Stimulated activated CD8-positive, alpha-beta memory T cell treated with anti-CD3 and anti-CD28 coated beads, Interleukin-2, amount 100 ng/mL, for 1 hour (primary cell): ENCODE measurements at regions not wholly inside any gene's neighbourhood (a gene's known extent, or its start where the extent isn't known, plus 50 kb on each side); places are given as distances from the start of the nearest gene placed in this dataset.

ENCODE experiments used
- DNase-seq, 2 donors: peaks; one replicate each; pipeline ENCODE4 v3.0.0-alpha.2; 2020; ENCODE audit warnings: low read depth in 2 of 2

DNA sequence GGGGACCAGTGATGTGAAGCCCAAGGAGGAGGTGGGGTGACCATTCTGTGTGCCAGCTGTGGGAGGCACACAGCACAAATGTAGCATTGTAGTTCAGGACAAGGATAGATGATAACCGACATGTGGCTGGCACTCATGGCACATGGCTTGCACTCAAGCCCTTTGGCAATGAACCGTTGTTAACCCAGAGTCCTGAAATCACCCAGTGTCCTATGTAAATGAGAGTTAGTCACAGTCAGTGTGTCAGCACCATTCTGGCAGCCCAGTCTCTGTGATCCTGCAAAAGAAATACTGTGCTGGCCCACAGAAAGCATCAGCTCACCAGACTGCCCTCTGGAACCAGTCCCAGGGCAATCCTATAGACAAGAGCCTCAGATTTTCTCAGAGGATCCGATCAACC lies 339.3 kb downstream of the MID1IP1 start:
- DNase-seq, result no peak

DNA sequence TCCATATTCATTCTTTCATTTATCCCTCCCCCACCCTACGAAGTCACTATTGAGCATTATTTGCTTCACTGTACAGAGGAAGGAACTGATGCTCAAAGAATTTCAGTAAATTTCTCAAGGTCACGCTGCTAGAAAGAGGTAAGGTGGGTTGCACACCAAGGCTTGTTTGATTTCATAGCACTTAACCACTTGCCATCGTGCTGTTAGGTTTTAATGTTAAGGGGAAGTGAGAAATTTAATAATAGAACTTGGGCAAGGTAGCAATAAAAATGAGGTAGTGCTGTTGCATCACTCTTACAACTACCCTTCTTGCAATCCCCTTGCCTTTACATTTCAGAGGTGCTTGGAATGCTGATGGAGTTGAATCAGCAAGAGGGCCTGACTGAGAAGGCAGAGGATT lies 343.1 kb downstream of the MID1IP1 start:
- no peak for DNase-seq

DNA sequence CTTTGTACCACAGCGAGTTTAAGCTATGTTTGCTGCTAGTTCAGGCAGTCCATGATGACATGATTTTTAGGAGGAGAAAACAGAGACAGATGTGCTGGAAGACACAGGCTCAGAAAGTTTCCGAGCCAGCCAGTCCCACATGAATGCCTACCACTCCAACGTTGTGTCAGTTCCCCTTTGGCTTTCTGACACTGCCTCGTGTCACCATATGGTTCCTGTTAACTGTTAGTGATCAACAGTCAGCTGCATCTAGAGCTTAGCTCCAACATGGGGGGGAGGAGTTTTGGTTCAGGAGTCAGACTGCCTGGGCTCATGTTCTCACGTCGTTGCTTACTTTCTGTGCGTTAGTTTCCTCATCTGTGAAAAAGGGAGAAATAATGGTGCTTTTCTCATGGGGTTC lies 343.7 kb downstream of the MID1IP1 start:
- no peak for DNase-seq

GRCh38 chrX:39145859-39146258 lies 344.6 kb downstream of the MID1IP1 start:
- DNase-seq, result no peak

GRCh38 chrX:39149761-39150160 lies 348.5 kb downstream of the MID1IP1 start:
- DNase-seq, result peak in 1 of 2 donors; percentile 26

DNA sequence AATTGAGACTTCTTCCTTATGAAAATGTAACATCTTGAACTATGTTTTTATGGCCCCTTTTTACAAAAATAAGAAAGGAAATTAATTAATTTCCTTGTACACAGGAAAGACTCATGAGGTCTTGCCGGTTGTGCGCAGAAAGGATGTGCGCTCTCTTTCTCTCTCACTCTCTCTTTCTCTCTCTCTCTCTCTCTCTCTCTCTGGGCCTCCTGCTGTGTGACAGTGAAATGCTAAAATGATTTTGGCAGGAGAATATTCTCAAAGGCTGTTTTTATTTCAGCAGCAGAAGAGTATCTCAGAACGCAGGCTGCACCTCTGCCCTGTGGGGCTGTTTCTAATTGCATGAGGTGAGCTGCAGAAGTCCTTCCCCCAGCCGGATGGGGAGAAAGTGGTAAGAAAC lies 349.0 kb downstream of the MID1IP1 start:
- DNase-seq, result no peak

DNA sequence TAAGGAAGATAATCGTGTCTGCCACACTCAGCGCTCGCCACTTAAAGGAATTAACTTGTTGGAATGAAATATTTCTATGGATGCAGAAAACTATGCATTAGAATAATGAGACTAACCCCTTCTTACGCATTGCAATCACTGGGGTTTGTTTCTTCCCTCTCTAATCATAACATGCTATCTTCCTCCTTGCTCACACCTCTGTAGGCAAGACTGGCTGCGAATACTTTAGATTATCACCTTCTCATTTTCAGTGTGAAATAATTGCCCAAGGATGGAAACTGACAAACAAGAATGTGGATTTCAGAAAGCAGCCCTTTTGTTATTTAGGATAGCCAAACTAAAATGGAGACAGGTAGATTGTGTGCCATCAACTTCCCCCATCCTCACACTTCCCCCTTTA lies 349.4 kb downstream of the MID1IP1 start:
- no peak for DNase-seq

DNA sequence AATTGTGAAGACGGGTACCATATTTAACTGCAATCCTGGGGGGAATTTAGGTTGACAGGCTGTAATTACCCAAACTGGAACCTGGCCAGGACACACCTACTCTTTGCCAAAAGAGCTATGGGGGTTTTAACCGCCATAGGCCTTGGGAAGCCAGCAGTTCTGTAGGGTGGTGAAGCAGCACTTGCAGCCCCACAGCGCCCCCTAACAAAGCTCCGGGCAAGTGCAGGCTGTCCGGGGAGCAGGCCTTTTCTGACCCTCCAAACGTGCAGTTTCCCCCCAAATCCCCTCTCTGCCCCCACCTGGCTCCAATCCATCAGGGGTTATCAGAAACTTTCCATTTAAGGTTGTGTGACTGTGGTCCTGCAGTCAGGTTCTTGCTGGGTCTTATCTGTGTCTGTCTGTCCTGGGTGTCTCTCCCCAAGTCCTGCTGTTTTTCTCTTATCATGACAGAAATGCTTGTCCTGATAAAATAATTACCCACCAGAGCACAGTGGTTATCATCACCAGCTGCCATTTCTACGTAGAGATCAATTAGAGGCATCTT lies 350.9 kb downstream of the MID1IP1 start:
- no peak for DNase-seq

DNA sequence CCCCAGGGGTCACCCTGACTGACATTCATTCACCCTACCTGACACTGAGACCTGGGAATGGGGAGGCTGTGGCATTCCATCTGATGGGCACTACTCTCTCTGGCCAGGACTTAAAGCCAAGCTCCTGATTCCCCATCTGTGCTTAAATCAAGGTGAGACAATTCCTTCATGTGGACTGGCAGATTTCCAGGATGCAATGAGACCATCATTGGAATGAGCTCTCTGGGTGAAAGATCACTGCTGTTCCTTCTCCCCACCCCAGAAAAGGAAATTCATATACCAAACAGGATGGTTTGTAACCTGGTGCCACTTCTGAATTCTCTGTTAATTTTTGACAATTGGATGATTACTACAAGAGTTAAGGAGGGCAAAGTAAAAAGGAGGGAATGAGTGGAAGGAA lies 354.8 kb downstream of the MID1IP1 start:
- no peak for DNase-seq

DNA sequence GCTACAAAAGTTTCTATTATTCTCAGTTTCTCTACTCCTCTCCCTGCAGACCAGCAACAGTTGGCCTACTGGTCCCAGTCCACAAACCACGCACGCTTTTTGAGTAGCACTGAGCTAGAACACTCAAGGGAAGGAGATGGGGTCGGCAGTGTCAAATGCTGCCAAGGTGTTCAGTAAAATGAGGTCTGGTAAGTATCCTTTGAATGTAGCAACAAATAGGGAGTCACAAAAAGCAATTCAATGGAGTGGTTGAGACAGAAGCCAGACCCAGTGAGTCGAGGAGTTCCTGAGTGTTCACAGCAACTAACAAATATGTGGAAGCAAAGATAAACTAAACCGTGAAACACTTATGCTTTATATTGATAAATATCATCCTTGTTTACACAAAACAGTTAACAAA lies 355.7 kb downstream of the MID1IP1 start:
- no peak for DNase-seq

- no peak for DNase-seq
These were observed 356.5 kb downstream of the MID1IP1 start for GRCh38 chrX:39157796-39158195.

GRCh38 chrX:39158801-39159657 lies 357.8 kb downstream of the MID1IP1 start:
- DNase-seq, result no peak

- no peak for DNase-seq
These were observed 358.8 kb downstream of the MID1IP1 start for GRCh38 chrX:39159921-39160507.

GRCh38 chrX:39161611-39162255 lies 360.5 kb downstream of the MID1IP1 start:
- no peak for DNase-seq

GRCh38 chrX:39162322-39162735 lies 361.1 kb downstream of the MID1IP1 start:
- DNase-seq, result peak in 1 of 2 donors; percentile 9

DNA sequence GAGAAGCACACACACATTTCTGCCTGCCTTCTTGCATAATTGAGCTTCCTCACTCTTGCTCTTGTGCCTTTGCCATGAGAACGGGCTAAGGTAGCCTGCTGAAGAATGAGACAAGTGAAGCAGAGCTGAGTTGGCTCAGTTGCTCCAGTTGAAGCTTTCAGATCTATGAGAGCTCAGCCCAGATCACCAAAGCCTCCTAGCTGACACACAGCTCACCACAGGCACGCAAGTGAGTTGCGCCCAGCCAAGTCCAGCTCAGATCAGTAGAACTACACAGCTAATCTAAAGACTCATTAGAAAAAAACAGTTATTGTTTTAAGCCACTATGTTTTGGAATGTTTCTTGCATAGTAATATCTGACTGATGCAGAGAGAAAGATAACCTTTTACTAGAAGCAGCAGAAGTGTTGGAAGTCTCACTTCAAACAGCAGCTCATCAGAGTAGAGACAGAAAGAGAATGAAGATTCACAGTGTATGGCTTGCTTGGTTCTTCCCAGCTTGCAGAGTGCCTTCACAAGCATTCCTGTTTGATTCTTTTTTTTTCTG lies 362.4 kb downstream of the MID1IP1 start:
- no peak for DNase-seq

DNA sequence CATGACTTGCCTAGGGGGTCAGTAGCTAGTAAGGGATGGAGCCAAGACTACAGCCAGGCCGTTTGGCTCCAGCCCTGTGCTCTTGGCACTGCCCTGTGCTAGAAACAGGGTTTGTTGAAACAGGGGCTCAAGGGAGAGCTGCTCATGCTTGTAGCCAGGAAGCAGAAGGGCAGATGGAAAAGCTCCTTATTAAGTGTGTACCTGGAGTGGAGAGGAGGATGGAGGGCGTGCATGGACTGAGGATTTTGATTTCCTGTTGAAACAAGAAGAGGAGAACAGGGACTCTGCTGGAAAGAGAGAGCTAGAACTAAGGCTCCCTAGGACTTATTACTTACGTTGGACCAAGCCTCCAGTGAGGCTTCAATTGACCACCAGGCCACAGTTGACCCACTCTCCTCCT lies 363.0 kb downstream of the MID1IP1 start:
- no peak for DNase-seq

DNA sequence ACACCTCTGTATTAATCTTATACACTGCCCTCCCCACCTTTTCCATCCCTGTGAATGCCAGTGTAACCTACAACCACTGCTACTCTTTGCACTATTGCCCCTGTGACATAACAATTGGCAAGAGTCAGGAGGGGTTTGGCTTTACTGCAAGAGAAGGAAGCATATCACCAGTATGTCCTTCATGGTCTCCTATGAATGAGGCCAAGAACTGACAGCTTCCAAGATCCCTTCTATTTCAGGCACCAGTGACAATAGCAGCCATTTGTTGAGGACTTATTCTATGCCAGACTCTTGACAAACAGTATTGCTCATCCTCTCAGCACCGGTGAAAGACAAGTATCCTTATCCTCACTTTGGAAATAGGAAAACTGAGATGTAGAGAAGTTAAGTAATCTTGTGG lies 363.9 kb downstream of the MID1IP1 start:
- DNase-seq, result no peak

- no peak for DNase-seq
These were observed 364.5 kb downstream of the MID1IP1 start for GRCh38 chrX:39165773-39166172.

DNA sequence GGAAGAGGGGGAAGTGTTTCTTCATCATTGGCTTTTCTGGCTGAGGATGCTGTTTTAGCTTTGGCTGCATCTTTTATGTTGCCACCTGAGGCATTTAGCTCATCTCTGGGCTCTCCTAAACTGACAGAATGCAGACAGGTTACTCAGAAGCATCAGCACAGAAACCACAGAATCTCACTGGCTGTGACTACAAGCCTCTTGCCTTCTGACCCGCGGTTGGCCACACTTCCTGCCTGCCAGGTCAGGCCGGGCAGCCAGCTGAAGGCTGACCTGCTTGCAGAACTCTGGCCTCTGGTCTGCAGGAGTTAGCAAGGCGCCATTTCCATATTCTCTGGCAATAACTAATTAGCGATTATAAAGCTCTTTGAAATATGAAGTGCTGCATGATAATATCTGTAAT lies 366.5 kb downstream of the MID1IP1 start:
- no peak for DNase-seq

DNA sequence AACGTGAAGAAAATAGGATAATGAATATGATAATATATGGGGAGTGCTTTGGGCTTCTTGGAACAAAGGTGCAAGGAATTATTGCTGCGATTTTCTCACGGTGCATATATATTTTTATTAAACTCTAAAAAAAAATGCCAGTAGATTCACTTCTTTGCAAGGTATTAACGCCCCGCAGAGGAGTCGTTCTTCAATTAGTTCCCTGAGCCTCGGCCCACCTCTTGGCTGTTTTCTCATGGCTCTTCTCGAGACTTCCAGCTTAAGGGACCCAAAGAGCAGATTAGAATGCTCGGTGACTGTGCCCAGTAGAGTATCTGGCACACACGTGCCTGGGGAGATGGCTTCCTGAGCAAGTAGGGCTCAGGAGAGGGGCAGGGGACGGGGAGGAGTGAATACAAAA lies 367.4 kb downstream of the MID1IP1 start:
- no peak for DNase-seq

GRCh38 chrX:39169976-39170375 lies 368.7 kb downstream of the MID1IP1 start:
- DNase-seq, result no peak
